B cell (primary cell): ENCODE measurements at regions not wholly inside any gene's neighbourhood (a gene's known extent, or its start where the extent isn't known, plus 50 kb on each side); places are given as distances from the start of the nearest gene placed in this dataset.

Experiments used
- CTCF ChIP-seq: fragments of 200-600 bp; IDR thresholded peaks from one replicate; pipeline ENCODE4 v1.8.0; 2022; ENCODE audit warnings: antibody characterized with exemption, mild to moderate bottlenecking
- EZH2 ChIP-seq: IDR thresholded peaks from 2 replicates; pipeline ENCODE4 v1.6.1; 2012; ENCODE audit warnings: borderline replicate concordance, low read depth, mild to moderate bottlenecking, moderate library complexity, low read length; ENCODE audit not compliant: insufficient read depth, poor library complexity, severe bottlenecking

GRCh38 chr6:19949155-19949554 is 112.0 kb downstream of the ID4 start:
- TF ChIP-seq CTCF: no peak
- TF ChIP-seq EZH2: no peak
